ENCODE measurements at regions not wholly inside any gene's neighbourhood (a gene's known extent, or its start where the extent isn't known, plus 50 kb on each side); places are given as distances from the start of the nearest gene placed in this dataset.

- TF ChIP-seq CTCF (IDR thresholded peaks at IDR 0.05), result no peak
- no peak for TF ChIP-seq ZFX (IDR thresholded peaks at IDR 0.05; ENCODE audit: borderline replicate concordance)
Measured at GRCh38 chr5:19048726-19049125, 939.3 kb downstream of the CDH18 start.

Measured in 22Rv1 (cell line).